Tibial artery (tissue), 4 donors: ENCODE measurements at regions not wholly inside any gene's neighbourhood (a gene's known extent, or its start where the extent isn't known, plus 50 kb on each side); places are given as distances from the start of the nearest gene placed in this dataset.
"Not testable (repeated sequence)": the region's sequence is repeated elsewhere in the genome, so short reads cannot be mapped to it uniquely, and the experiment has no call there.

Experiments used
- DNase-seq, 2 donors: peaks; one replicate each; pipeline ENCODE4 v3.0.0-alpha.2; 2019
- H3K27ac ChIP-seq, 2 donors: fragments of 200-600 bp; sonication (generic) in 1 of 2; 1 replicate in 1 of 2; 2 replicates in 1 of 2; pipeline ENCODE4 v1.5.1; 2018 to 2019; ENCODE audit warnings: mild to moderate bottlenecking in 1 of 2
- H3K27me3 ChIP-seq, 2 donors: fragments of 200-600 bp; sonication (generic) in 1 of 2; one replicate each; pipeline versions ENCODE4 v1.5.1 to v1.6.0; 2016 to 2019
- H3K36me3 ChIP-seq, 3 donors: fragments of 200-600 bp; sonication (generic) in 2 of 3; one replicate each; pipeline ENCODE4 v1.5.1; 2016 to 2019; ENCODE audit warnings: mild to moderate bottlenecking in 2 of 3
- H3K4me1 ChIP-seq, 4 donors: fragments of 200-600 bp; sonication (generic) in 2 of 4; 1 replicate in 3 of 4; 2 replicates in 1 of 4; pipeline ENCODE4 v1.5.1; 2016 to 2019
- H3K4me3 ChIP-seq, 2 donors: fragments of 200-600 bp; sonication (generic) in 1 of 2; 1 replicate in 1 of 2; 2 replicates in 1 of 2; pipeline ENCODE4 v1.5.1; 2018 to 2019; ENCODE audit warnings: mild to moderate bottlenecking in 2 of 2
- H3K9me3 ChIP-seq, 3 donors: fragments of 200-600 bp; sonication (generic) in 1 of 3; one replicate each; pipeline ENCODE4 v1.5.1; 2016 to 2019
- intact Hi-C: fragments of 100-400 bp; cut with DNase I; formaldehyde crosslinking; loops from one replicate; pipeline ENCODE4 v1.15.0; 2023; ENCODE audit warnings: low total_unique reads

DNA sequence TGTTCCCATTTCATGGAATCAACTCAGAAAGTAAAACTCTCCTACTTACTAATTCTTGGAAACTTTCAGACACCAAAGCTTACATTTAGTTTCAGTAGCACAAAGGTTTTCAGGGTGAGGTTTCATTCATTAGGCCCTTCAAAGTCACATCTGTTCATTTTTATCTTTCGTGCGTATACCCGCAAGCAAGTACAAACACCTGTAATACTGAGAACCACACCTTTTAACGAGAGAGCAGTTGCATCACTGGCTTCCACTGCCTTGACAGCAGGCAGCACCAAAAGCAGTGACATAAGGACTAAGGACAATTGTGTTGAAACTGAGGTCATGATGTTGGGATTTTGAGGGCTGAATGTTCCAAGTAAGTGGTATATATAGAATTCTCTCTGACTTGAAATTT lies 60.5 kb downstream of the GOLGA6L22 start:
- H3K4me1 ChIP-seq, H3K4me3 ChIP-seq, H3K9me3 ChIP-seq, H3K27ac ChIP-seq, DNase-seq, intact Hi-C loops, H3K27me3 ChIP-seq, H3K36me3 ChIP-seq: not testable (repeated sequence)

GRCh38 chr15:22526537-22526936 lies 67.8 kb downstream of the GOLGA6L22 start:
- H3K36me3 ChIP-seq, H3K4me3 ChIP-seq, intact Hi-C loops: not testable (repeated sequence)

GRCh38 chr15:22527016-22527415 lies 68.3 kb downstream of the GOLGA6L22 start:
- H3K9me3 ChIP-seq, H3K4me1 ChIP-seq, H3K4me3 ChIP-seq, DNase-seq, H3K27ac ChIP-seq, H3K36me3 ChIP-seq, H3K27me3 ChIP-seq, intact Hi-C loops: not testable (repeated sequence)

More at GRCh38 chr15:22526537-22526936, 67.8 kb downstream of the GOLGA6L22 start:
- H3K9me3 ChIP-seq, H3K27ac ChIP-seq, H3K27me3 ChIP-seq, H3K4me1 ChIP-seq, DNase-seq: not testable (repeated sequence)

GRCh38 chr15:22529200-22529599 lies 70.5 kb downstream of the GOLGA6L22 start:
- H3K36me3 ChIP-seq, H3K9me3 ChIP-seq, H3K27ac ChIP-seq, intact Hi-C loops, DNase-seq, H3K27me3 ChIP-seq, H3K4me1 ChIP-seq, H3K4me3 ChIP-seq: not testable (repeated sequence)

- H3K36me3 ChIP-seq = peaks cover 4 to 16% (median 8%) of the 10 kb centered on the region in 3 donors
- H3K9me3 ChIP-seq, intact Hi-C loops, H3K4me3 ChIP-seq, H3K27ac ChIP-seq, H3K4me1 ChIP-seq, H3K27me3 ChIP-seq, DNase-seq: not testable (repeated sequence)
Observed at GRCh38 chr15:22559701-22560100, 101.0 kb downstream of the GOLGA6L22 start.

GRCh38 chr15:22561716-22562115 lies 103.0 kb downstream of the GOLGA6L22 start:
- H3K4me1 ChIP-seq, H3K4me3 ChIP-seq, H3K27ac ChIP-seq: not testable (repeated sequence)

DNA sequence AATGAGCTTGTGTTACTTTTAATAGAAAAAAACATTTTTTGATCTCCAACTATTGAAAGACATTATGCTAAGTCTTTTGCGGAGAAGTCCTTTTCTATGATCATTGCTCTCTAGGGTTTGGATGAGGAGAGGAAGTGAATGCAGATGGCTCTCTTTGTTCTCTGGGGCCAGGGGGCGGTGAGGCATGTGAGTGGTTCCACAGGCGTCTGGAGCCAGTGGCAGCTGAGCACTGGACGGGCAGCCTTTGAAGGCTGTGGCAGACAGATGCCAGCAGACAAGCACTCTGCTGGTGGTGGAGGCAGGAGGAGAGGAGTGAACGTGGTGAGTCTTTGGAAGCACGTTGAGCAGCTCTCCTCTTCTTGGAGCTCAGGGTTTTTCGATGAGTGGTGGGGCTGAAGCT lies 107.8 kb downstream of the GOLGA6L22 start:
- DNase-seq, H3K4me3 ChIP-seq, H3K27ac ChIP-seq, H3K36me3 ChIP-seq, H3K9me3 ChIP-seq, H3K27me3 ChIP-seq, intact Hi-C loops, H3K4me1 ChIP-seq: not testable (repeated sequence)

More at GRCh38 chr15:22561716-22562115, 103.0 kb downstream of the GOLGA6L22 start:
- intact Hi-C loops, DNase-seq, H3K27me3 ChIP-seq, H3K9me3 ChIP-seq: not testable (repeated sequence)
- peaks cover 4 to 16% (median 8%) of the 10 kb centered on the region in 3 donors for H3K36me3 ChIP-seq

DNA sequence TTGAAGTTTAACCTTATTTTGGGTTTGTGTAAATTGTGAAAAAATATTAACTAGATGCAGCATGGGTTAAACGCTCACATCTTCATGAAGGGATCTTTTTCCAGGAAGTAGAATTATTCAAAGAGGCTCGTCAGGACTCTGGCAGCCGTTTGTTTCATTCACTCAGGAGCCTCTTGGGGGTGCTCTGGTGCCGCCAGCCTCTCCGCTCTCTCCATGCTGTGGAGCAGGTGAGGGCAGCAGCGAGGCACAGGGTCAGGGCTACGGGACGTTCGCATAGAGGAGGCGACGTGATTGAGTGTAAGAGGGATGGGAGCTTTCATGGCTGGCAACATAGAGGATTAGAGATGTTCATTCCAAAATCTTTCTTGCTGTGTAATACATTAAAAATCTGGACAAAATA lies 110.8 kb downstream of the GOLGA6L22 start:
- H3K9me3 ChIP-seq, intact Hi-C loops, DNase-seq: not testable (repeated sequence)

GRCh38 chr15:22572152-22572735 lies 113.5 kb downstream of the GOLGA6L22 start:
- H3K4me1 ChIP-seq, H3K9me3 ChIP-seq, DNase-seq, H3K27me3 ChIP-seq, H3K27ac ChIP-seq, intact Hi-C loops, H3K4me3 ChIP-seq: not testable (repeated sequence)
- peaks cover 7 to 16% (median 8%) of the 10 kb centered on the region in 3 donors for H3K36me3 ChIP-seq

More for the DNA sequence above, 110.8 kb downstream of the GOLGA6L22 start:
- H3K27me3 ChIP-seq, H3K4me1 ChIP-seq, H3K4me3 ChIP-seq, H3K27ac ChIP-seq: not testable (repeated sequence)
- H3K36me3 ChIP-seq = peaks cover 7 to 16% (median 8%) of the 10 kb centered on the region in 3 donors

DNA sequence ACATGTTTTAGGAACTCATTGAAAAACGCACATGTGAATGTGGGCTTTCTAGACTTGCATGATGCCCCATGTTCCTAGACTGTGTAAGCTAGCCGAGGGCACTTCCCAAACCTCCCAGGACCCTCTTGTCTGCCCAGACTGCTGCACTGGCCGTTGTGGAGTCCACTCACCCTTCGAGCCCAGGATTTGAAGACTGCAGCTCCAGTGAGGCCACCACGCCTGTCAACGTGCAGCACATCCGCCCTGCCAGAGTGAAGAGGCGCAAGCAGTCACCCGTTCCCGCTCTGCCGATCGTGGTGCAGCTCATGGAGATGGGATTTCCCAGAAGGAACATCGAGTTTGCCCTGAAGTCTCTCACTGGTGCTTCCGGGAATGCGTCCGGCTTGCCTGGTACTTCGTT lies 114.1 kb downstream of the GOLGA6L22 start:
- H3K27me3 ChIP-seq, H3K4me3 ChIP-seq, H3K27ac ChIP-seq, H3K9me3 ChIP-seq, H3K4me1 ChIP-seq, DNase-seq, intact Hi-C loops: not testable (repeated sequence)
- H3K36me3 ChIP-seq = peaks cover 7 to 16% (median 8%) of the 10 kb centered on the region in 3 donors

GRCh38 chr15:22577828-22578227 lies 119.1 kb downstream of the GOLGA6L22 start:
- H3K9me3 ChIP-seq, H3K27me3 ChIP-seq, H3K4me1 ChIP-seq, intact Hi-C loops, H3K36me3 ChIP-seq, H3K27ac ChIP-seq, H3K4me3 ChIP-seq, DNase-seq: not testable (repeated sequence)

- H3K36me3 ChIP-seq, intact Hi-C loops, H3K9me3 ChIP-seq, H3K4me3 ChIP-seq, DNase-seq, H3K27ac ChIP-seq, H3K27me3 ChIP-seq, H3K4me1 ChIP-seq: not testable (repeated sequence)
Observed at GRCh38 chr15:22579213-22579612, 120.5 kb downstream of the GOLGA6L22 start.

DNA sequence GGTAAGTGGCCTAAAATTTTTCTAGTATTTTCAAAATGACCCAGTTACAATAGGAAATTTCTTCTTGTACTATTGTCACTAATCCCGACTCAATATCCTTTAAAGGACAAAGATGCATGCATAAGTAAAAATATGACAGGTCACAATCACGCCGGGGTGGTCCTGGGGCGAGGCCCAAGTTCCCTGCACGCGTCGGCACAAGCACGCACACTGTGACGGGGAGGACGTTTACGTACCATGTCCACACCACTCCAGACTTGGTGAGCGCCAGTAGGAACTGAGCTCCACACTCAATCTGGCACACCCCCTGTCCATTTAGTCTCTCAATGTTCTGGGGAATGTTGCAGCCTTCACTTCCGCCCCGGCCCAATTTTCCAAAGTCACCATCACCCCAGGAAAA lies 128.7 kb downstream of the GOLGA6L22 start:
- H3K27ac ChIP-seq, H3K4me1 ChIP-seq, H3K4me3 ChIP-seq, H3K9me3 ChIP-seq, intact Hi-C loops, H3K27me3 ChIP-seq, DNase-seq, H3K36me3 ChIP-seq: not testable (repeated sequence)

DNA sequence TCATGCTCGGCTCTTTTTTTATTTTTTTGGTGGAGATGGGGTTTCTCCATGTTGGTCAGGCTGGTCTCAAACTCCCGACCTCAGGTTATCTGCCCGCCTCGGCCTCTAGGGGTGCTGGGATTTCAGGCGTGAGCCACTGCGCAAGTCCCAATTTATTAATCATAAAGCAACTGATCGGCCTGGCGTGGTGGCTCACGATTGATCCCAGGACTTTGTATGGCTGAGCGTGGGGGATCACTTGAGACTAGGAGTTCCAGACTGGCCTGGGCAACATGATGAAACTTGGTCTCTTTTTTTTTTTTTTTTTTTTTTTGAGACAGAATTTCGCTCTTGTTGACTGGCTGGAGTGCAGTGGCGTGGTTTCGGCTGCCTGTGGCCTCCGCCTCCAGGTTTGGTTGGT lies 139.8 kb downstream of the GOLGA6L22 start:
- H3K4me3 ChIP-seq, H3K4me1 ChIP-seq, DNase-seq, H3K36me3 ChIP-seq, H3K27me3 ChIP-seq, H3K9me3 ChIP-seq, intact Hi-C loops, H3K27ac ChIP-seq: not testable (repeated sequence)
